HG02642 (cell line): ENCODE measurements at regions not wholly inside any gene's neighbourhood (a gene's known extent, or its start where the extent isn't known, plus 50 kb on each side); places are given as distances from the start of the nearest gene placed in this dataset.
"Not testable (repeated sequence)": the region's sequence is repeated elsewhere in the genome, so short reads cannot be mapped to it uniquely, and the experiment has no call there.

Source experiments
- ATAC-seq: cut with Tn5 transposase; IDR thresholded peaks from one replicate; pipeline ENCODE4 v1.9.1; 2021; ENCODE audit warnings: mild to moderate bottlenecking; ENCODE audit not compliant: unreplicated experiment, poor library complexity

DNA sequence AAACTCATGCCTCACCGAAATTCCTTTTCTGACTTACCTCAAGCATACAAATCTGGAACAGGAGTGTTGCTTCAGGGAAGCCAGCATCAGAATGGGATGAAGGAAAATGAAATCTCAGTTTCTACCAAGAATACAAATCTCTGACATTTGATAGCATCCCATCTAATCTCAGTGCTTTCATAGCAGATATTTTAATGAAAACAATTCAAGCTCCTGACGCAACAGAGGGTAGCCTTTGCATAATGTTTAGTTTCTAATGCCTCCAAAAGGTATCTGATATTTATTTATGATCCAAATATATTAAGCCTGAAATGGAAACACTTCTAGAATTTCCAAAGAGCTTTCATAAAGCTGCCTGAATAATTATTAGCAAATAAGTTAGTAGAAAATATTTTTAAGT lies 251.4 kb downstream of the DEPDC1B start:
- no peak for ATAC-seq

DNA sequence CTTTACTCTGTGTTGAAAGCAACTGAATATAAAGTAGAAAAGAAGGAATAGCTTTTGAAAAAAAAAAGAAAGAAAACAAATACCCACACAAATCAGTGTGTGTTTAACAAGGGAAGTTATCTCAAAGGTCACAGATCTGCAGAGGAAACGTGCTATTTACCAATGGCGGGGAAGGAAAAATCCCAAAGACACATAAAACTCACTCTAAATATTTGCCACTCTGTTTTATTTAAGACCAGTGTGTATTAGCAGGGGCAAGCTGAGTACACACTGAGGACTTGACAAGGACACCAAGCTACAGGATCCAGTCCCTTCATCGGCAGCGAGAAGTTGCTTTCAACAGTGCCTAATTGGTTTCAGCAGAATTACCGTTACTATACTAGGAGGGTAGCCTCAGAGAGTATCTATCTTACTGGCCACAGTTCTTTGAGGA lies 252.5 kb downstream of the DEPDC1B start:
- ATAC-seq, result no peak

DNA sequence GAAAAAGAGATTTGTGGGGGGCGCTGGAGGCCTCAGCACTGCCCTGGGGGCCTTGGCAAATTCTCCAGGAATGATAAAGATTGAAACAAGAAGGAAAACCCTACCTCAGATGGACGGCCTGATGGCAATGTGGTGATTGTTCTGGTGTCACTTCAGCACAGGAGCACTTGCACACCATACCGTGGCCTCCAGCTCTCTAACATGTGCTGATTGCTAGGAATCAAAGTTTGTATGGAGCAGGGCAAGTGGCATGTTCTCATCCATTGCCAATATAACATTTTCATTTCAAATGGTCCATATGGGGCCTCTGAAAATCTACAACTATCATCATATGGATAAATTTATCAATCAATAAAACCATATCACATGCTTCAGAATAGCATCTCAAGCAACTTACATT lies 253.0 kb downstream of the DEPDC1B start:
- ATAC-seq, result no peak

DNA sequence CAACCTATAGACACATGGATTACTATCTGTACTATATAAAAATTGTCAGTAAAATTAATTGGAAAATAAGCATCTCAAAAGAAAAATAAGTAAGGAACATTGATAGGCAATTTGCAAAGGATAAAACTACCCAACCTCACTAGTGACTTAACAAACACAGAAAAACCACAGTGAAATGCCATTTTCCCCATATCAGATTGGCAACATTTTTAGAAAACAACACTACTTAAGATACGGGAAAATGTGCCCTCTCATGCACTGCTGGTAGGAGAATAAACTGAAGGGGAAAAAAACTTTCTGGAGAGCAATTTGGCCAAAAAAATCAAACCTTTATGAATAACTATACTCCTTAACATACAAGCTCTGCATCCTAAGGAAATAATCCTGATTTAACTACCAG lies 254.0 kb downstream of the DEPDC1B start:
- ATAC-seq, result no peak

DNA sequence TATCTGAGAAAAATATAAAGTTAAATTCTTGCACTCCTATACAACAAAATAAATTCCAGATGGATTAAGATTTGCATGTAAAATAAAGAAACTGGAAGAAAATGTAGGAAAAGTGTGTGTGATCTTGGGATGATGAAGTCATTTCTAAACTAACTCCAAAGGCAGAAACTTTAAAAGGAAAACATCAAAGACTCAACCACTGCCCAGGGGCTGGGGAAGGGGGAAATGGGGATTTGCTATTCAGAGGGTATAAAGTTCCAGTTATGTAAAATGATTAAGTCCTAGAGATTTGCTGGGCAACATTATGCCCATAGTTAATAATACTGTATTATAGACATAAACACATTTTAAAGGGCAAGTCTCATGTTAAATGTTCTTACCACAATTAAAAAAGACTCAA lies 254.5 kb downstream of the DEPDC1B start:
- ATAC-seq, result no peak

DNA sequence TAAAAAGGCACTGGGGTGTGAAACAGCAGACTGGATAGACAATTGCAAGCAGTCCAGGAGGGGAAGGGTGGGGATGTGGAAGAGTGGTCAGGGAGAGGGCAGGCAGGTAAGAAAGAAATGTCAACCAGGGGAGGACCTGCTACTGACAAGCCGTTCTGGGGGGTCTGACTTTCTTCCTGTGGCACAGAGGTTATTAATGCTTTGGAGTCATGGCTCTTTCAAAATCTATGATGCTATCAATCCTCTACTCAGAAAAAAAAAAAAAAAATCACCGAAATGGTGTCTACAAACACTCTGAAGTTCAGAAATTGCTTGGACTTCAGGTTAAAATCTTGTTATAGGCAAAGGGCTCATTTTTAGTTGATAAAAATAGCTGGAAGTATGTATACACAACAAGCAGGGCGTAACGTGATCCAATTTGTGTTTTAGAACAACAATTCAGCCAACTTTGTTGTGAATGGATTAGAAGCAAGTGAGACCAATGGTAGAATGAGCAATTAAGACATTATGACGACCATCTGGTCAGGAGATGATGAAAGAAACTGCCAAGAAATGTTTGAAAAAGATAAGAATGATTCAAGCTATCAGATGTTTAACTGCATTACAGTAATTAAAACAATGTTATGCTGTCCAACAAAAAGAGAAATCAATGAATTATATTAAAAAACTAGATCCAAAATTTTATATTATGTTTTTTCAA lies 255.2 kb downstream of the DEPDC1B start:
- no peak for ATAC-seq

DNA sequence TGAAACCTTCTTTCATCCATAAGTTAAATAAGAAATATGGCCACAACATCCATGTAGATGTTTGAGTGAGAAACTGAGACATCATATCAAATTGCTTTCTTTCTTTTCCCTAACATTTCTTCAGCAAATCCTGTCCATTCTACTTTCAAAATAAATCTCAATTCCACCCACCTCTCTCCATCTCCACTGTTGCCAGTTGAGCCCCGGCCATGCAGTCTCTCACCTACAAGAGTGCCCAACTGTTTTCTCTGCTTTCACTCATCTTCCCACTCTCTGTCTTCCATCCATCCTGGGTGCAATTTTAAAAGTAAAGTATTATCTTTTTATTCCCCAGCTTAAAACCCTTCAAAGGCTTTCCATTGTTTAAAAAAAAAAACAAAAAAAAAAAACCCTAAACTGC lies 260.4 kb downstream of the DEPDC1B start:
- ATAC-seq, result no peak

DNA sequence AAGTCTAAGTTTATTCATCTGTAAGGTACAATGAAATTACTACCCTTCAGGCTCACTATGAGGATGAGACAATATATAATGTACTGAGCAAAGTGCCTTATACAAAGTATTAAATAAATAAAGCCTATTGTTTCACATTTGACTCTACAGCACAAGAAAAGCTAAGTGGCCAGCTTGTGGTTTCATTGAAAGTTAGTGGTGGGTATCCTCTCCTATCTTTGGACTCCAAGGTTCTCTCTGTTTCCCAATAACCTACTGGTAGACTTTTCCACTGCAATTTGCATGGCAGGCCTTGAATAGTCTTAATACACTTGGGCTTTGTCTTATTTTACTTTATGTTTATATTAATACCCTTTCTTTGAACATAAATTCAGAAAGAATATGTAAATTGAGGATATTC lies 262.7 kb downstream of the DEPDC1B start:
- ATAC-seq, result no peak

DNA sequence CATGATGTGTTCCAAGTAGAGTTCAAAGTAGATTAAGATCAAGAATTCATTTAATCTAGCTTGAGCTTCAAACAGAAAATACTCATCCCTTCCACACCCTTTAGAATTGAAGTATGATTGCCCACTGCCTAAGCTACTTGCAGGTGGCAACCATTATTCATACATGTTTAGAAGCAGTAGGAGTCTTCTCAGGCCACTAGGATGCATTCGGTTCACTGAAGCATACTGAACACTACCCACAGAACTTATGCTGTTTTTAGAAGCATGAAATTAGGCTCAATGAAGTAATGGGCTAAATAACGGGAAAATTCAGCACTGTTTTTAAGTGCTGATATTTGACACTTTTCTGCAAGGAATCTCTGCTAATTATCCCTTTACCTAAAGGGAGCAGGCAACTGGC lies 263.4 kb downstream of the DEPDC1B start:
- no peak for ATAC-seq

DNA sequence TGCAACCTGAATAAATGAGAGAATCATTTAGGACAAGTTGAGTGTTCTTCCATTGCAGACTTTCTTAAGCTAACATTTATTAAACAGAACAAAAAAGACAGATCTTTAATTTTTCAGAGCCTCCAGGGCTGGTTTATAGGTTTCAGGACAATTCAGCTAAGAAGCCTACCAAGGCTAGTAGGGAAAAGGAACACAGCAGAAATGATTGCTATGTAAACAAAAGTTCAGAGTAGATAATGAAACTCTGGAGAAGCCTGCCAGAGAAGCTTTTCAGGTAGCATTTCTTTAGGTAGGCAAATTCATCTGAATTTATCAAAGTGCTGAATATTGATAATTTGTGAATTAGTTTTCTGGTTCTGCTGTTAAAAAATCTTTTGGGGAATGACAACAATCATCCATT lies 264.2 kb downstream of the DEPDC1B start:
- ATAC-seq, result no peak

DNA sequence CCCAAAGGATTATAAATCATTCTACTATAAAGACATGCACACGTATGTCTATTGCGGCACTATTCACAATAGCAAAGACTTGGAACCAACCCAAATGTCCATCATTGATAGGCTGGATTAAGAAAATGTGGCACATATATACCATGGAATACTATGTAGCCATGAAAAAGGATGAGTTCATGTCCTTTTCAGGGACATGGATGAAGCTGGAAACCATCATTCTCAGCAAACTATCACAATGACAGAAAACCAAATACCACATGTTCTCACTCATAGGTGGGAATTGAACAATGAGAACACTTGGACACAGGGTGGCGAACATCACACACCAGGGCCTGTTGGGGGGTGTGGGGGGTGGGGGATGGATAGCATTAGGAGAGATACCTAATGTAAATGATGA lies 273.8 kb downstream of the DEPDC1B start:
- not testable (repeated sequence) for ATAC-seq

DNA sequence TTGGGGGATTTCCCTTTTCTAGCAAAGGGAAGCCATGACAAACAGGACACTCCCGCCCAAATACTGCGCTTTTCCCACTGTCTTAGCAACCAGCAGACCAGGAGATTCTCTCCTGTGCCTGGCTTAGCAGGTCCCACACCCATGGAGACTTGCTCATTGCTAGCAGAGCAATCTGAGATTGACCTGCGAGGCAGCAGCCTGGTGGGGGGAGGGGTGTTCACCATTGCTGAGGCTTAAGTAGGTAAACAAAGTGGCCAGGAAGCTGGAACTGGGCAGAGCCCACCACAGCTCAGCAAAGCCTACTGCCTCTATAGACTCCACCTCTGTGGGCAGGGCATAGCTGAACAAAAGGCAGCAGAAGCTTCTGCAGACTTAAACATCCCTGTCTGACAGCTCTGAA lies 279.2 kb downstream of the DEPDC1B start:
- not testable (repeated sequence) for ATAC-seq

DNA sequence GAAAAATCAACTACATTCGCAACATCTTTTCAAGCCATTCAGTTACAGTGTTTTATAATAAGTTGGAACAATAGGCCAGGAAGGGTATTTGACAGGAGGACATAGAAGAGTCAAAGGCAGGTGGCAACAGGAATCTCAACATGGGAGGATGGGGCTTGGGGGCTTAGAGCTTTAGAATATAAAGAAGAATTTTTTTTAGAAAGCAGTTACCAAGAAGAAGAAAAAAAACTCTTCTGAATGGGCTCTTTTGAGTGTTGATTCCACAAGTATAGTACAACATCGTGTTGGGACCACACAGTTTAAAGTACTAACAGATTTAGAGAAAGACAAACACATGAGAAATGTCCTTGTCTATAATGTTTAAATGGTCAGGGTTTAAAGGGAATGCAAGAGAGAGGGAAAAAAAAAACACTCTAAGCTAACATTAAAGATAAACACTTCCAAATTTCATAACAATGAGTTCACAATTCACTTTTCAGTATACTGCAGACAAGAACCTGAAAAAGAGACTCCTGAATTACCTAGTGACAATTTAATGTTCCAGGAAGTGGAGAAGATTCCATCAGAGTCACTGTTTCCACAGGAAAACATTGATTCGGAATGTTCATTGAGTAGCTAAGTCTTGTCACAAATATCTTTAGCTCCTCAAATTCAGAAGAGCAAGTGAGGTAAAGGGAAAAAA lies 282.3 kb downstream of the DEPDC1B start:
- no peak for ATAC-seq

DNA sequence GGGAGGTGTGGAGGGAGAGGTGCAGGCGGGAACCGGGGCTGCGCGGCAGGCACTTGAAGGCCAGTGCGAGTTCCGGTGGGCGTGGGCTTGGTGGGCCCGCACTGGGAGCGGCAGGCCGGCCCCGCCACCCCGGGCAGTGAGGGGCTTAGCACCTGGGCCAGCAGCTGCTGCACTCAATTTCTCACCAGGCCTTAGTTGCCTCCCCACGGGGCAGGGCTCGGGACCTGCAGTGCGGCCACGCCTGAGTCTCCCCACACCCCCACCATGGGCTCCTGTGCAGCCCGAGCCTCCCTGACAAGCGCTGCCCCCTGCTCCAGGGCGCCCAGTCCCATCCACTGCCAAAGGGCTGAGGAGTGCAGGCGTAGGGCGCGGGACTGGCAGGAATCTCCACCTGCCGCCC lies 284.5 kb downstream of the DEPDC1B start:
- ATAC-seq, result no peak

DNA sequence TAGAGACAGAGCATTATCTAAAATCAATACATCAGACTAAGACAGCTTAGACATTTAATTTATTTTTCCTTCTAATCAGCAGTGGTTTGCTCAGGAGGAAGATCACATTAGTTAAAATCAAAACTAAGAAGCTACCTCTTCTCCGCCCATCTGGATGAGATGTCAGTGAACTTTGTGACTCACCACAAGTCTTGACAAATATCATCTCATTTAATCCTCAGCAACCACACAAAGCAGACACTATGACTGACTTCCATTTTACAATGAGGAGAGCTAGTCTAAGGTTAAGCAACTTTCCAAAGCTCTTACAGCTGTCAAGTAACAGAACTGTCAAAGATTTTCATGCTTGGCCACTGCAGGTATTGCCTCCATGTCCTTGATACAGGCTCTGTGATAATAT lies 289.5 kb downstream of the DEPDC1B start:
- ATAC-seq, result no peak

DNA sequence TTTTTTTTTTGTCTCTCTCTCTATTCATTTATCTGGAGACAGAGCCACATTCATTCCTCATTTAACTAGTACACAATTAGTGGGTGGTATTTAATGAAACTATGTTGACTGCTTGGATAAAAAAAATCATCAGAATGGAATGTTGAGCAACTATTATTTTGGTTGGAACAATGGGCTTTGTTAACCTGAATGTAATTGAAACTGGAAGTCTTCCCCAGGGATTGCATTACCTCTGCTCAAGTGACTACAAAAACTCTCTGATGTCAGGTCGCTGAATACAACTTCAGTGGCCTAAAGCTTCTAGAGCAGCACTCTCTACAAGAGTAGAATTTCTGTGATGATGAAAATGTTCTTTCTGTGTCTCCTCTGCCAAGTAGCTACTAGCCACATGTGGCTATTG lies 295.8 kb downstream of the DEPDC1B start:
- no peak for ATAC-seq

DNA sequence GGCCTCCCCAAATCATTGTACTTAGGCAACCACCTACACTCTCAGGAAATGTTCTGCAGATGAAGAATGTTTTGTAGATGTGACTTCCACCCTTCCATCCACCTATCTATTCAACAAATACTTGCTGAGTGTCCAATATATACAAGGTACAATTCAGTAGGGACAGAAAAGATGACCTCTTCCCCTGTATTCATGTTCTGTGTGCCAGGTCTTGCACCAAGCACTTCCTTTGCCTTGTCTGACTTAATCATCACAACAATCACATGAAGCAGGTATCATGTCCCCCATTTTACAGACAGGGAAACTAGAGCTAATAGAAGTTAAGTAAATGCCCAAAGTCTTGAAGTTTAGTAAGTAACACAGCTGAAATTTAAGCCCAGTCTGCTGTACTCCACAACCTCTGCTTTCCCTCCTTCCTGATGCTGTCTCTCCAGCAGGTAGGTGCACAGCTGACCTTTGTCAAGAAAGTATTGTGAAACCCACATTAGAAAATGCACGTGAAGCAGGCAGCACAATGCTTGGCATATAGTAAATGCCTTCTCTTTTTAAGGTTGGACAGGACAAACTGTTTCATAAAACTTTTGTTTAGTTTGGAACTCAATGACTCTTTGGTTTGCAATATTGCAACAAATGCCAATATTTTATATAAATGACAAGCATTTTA lies 296.5 kb downstream of the DEPDC1B start:
- ATAC-seq, result no peak

DNA sequence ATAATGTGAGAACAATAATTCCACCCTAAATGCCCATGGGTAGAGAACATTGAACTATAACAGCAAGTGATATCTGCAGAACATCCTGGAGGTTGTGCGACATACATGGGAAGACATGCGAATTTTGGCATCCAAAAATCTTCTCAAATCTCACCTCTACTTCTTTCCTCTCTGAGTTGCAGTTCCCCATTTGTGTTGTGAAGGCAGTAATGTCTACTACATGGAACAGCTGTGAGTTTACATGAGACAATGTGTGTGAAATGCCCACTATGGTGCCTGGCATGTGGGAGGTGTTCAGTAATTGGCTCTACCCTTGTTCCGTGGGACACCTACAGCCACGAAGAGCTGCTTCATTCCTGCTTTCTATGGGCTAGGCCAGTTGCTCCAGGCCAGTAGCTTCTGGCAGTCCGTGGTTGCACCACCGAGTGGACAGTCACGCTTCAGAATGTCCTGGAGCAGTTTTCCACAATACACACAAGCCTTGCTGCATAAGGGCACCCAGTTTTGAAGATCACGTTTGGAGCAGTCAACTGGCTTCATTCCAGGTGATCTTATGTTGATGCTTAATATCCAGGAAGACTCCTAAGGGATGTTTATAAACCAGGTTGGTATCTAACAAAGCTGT lies 297.7 kb downstream of the DEPDC1B start:
- ATAC-seq, result no peak

DNA sequence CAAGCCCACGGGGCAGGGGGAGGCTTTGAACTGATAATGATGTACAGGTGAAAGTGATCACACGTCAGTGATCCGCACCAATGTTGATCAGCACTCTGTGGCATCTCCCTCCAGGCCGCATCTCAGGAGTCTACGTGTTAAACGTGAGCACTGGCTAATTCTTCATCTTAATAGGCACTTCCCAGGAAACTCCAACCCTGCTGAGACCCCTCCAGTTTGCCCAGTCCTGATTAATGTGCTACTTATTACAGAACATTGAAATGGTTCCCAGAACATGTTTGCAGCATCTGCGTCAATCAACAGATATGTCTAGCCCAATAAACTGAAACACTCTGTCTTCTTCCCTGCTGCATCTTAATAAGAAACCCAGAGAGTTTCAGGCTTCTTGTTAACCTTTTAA lies 298.4 kb downstream of the DEPDC1B start:
- ATAC-seq, result no peak

DNA sequence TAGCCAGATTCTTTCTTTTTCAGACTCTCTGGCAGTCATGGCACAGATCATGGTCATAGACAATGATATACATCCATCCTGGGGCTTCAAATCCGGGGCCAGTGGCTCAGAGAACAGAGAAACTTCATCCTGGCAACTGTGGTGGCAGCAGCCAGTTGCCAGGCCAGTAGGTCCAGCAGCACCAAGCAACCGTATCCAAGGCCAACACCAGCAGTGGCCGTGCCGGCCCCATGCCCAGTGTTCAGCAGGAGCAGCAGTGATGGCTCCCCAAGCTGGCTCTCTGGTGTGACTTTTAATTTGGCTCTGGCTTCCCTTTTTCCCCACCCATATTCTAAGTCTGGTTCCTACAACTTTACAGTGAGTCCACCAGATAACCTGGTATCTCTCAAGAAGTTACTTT lies 300.5 kb downstream of the DEPDC1B start:
- ATAC-seq, result no peak

DNA sequence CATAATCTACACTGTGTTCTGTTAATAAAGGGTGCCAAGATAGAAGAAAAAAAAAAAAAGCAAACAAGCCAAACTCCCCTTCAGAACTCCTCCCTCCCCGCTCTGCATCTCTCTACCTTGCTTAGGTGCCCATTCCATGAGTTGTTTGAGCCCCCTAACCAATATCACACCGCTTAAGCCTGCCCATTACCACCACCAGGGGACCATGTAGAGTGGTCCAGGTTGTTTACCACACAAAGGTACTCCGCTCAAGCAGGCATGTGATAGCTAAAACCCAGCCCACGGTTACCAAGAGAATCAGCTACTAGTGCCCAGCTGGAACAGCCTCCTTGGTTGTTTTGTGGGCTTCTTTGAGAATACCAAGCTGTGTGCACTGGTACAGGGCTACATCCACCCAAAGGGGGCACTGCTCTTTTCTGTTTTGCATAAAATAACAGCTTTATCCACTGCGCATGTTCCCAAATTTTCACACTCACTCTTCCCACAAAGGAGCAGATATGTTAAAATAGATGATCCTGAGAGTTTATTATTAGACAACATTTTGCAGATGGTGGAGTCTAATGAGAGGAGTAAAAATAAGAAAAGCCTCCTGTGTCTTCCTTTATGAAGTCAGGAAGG lies 304.1 kb downstream of the DEPDC1B start:
- ATAC-seq, result no peak
